Mammary epithelial cell (primary cell): ENCODE measurements at regions not wholly inside any gene's neighbourhood (a gene's known extent, or its start where the extent isn't known, plus 50 kb on each side); places are given as distances from the start of the nearest gene placed in this dataset.

Experiments
- EZH2 ChIP-seq: IDR thresholded peaks from 2 replicates; pipeline ENCODE4 v1.6.1; 2012; ENCODE audit warnings: low read length, inconsistent platforms, borderline replicate concordance
- TF ChIP-seq, protein P1 (sequence below), 2 donors: IDR thresholded peaks in 1 of 2; conservative IDR thresholded peaks in 1 of 2; 2 replicates each; pipeline ENCODE4 v1.5.1; 2011 to 2012; ENCODE audit warnings: inconsistent platforms in 2 of 2, low read length in 2 of 2, mild to moderate bottlenecking in 2 of 2, control low read depth in 1 of 2, low read depth in 1 of 2; ENCODE audit not compliant: insufficient read depth in 1 of 2; ENCODE audit errors: extremely low read depth in 1 of 2

DNA sequence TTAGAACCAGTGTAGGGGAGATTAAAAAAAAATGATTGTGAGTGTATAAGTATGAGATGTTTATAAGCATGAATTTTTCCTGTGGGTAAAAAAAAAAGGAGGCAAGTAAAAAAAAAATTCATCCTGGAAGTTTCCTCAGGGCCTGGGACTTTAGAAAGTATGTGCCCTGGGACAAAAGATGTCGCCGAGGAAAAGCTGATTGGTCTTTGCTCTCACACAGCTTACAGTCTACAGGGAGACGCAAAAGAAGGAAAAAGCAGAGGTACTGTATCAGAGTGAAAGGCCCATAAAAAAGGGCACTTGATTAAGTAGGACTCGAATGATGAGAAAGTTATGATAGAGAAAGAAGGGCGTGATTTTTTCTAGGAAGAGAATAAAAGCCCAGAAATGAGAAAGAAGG, 501.4 kb upstream of the MEF2C start:
- TF ChIP-seq, protein P1, sequence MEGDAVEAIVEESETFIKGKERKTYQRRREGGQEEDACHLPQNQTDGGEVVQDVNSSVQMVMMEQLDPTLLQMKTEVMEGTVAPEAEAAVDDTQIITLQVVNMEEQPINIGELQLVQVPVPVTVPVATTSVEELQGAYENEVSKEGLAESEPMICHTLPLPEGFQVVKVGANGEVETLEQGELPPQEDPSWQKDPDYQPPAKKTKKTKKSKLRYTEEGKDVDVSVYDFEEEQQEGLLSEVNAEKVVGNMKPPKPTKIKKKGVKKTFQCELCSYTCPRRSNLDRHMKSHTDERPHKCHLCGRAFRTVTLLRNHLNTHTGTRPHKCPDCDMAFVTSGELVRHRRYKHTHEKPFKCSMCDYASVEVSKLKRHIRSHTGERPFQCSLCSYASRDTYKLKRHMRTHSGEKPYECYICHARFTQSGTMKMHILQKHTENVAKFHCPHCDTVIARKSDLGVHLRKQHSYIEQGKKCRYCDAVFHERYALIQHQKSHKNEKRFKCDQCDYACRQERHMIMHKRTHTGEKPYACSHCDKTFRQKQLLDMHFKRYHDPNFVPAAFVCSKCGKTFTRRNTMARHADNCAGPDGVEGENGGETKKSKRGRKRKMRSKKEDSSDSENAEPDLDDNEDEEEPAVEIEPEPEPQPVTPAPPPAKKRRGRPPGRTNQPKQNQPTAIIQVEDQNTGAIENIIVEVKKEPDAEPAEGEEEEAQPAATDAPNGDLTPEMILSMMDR (conservative IDR thresholded peaks at IDR 0.05 in 1 of 2, IDR thresholded peaks at IDR 0.05 in 1 of 2; ENCODE audit: extremely low read depth in 1 of 2, insufficient read depth in 1 of 2, low read depth in 1 of 2, low read length in 2 of 2) = no peak
- TF ChIP-seq EZH2 = no peak
